ENCODE measurements at regions not wholly inside any gene's neighbourhood (a gene's known extent, or its start where the extent isn't known, plus 50 kb on each side); places are given as distances from the start of the nearest gene placed in this dataset.

- TF ChIP-seq CTCF (IDR thresholded peaks at IDR 0.05) (no peak), EZH2phosphoT487 (IDR thresholded peaks at IDR 0.05) (no peak)
Observed at GRCh38 chr3:154976072-154976983, 103.8 kb upstream of the MME start.

Measured in neural progenitor cell (in vitro differentiated cells).